ENCODE measurements at regions not wholly inside any gene's neighbourhood (a gene's known extent, or its start where the extent isn't known, plus 50 kb on each side); places are given as distances from the start of the nearest gene placed in this dataset.

- no peak for TF ChIP-seq CTCF (IDR thresholded peaks at IDR 0.05; ENCODE audit: borderline replicate concordance, insufficient read depth, low read depth, low read length)
- H3K4me3 ChIP-seq (ENCODE audit: low read depth, low read length) = no peak overlapping the region
These were observed 289.2 kb downstream of the OGFRL1 start for GRCh38 chr6:71577766-71578165.

GRCh38 chr6:71579902-71580301 lies 291.3 kb downstream of the OGFRL1 start:
- no peak overlapping the region for H3K4me3 ChIP-seq (ENCODE audit: low read depth, low read length)
- TF ChIP-seq CTCF (IDR thresholded peaks at IDR 0.05; ENCODE audit: borderline replicate concordance, insufficient read depth, low read depth, low read length) = no peak

- TF ChIP-seq CTCF (IDR thresholded peaks at IDR 0.05; ENCODE audit: borderline replicate concordance, insufficient read depth, low read depth, low read length) = no peak
- no peak overlapping the region for H3K4me3 ChIP-seq (ENCODE audit: low read depth, low read length)
These were observed 294.2 kb downstream of the OGFRL1 start for GRCh38 chr6:71582820-71583219.

GRCh38 chr6:71584712-71585436 lies 296.3 kb downstream of the OGFRL1 start:
- no peak for TF ChIP-seq CTCF (IDR thresholded peaks at IDR 0.05; ENCODE audit: borderline replicate concordance, insufficient read depth, low read depth, low read length)
- no peak overlapping the region for H3K4me3 ChIP-seq (ENCODE audit: low read depth, low read length)

- no peak for TF ChIP-seq CTCF (IDR thresholded peaks at IDR 0.05; ENCODE audit: borderline replicate concordance, insufficient read depth, low read depth, low read length)
- no peak overlapping the region for H3K4me3 ChIP-seq (ENCODE audit: low read depth, low read length)
These were observed 296.9 kb downstream of the OGFRL1 start for GRCh38 chr6:71585472-71585871.

- no peak for TF ChIP-seq CTCF (IDR thresholded peaks at IDR 0.05; ENCODE audit: borderline replicate concordance, insufficient read depth, low read depth, low read length)
- H3K4me3 ChIP-seq (ENCODE audit: low read depth, low read length) = no peak overlapping the region
These were observed 297.9 kb upstream of the RIMS1 start for GRCh38 chr6:71588490-71588889.

GRCh38 chr6:71589254-71589653 lies 297.1 kb upstream of the RIMS1 start:
- no peak for TF ChIP-seq CTCF (IDR thresholded peaks at IDR 0.05; ENCODE audit: borderline replicate concordance, insufficient read depth, low read depth, low read length)

More at GRCh38 chr6:71589254-71589653, 297.1 kb upstream of the RIMS1 start:
- H3K4me3 ChIP-seq (ENCODE audit: low read depth, low read length) = no peak overlapping the region

All from GM12875 (cell line).